Esophagus (tissue), 2 donors: ENCODE measurements at regions not wholly inside any gene's neighbourhood (a gene's known extent, or its start where the extent isn't known, plus 50 kb on each side); places are given as distances from the start of the nearest gene placed in this dataset.

Experiments
- H3K27ac ChIP-seq, 2 donors: one replicate each; pipeline ENCODE4 v1.5.1; 2013; ENCODE audit warnings: low read depth in 2 of 2, mild to moderate bottlenecking in 2 of 2, inconsistent platforms in 1 of 2, low read length in 1 of 2, moderate library complexity in 1 of 2
- H3K27me3 ChIP-seq, 2 donors: one replicate each; pipeline ENCODE4 v1.6.1; 2013; ENCODE audit warnings: low read length in 2 of 2, control low read depth in 1 of 2, mild to moderate bottlenecking in 1 of 2; ENCODE audit not compliant: insufficient read depth in 2 of 2, control insufficient read depth in 1 of 2
- H3K36me3 ChIP-seq, 2 donors: one replicate each; pipeline ENCODE4 v1.6.1; 2013; ENCODE audit warnings: low read length in 1 of 2; ENCODE audit not compliant: control insufficient read depth in 2 of 2, insufficient read depth in 2 of 2
- H3K4me1 ChIP-seq, 2 donors: one replicate each; pipeline ENCODE4 v1.6.1; 2013; ENCODE audit warnings: low read length in 1 of 2; ENCODE audit not compliant: control insufficient read depth in 2 of 2, insufficient read depth in 2 of 2
- H3K4me3 ChIP-seq, 2 donors: one replicate each; pipeline ENCODE4 v1.5.1; 2013; ENCODE audit warnings: low read length in 2 of 2, mild to moderate bottlenecking in 2 of 2, low read depth in 1 of 2, moderate library complexity in 1 of 2
- H3K9me3 ChIP-seq, 2 donors: one replicate each; pipeline ENCODE4 v1.6.1; 2013; ENCODE audit warnings: mild to moderate bottlenecking in 2 of 2, low read depth in 1 of 2, low read length in 1 of 2, moderate library complexity in 1 of 2; ENCODE audit not compliant: control insufficient read depth in 2 of 2, insufficient read depth in 1 of 2
- WGBS, 2 donors: extraction: QIAGEN DNeasy Blood & Tissue Kit; methylation state at CpG; one replicate each; pipeline ENCODE4 v1.1.7; 2013; 5-methylcytosine and 5-hydroxymethylcytosine counted together
- donor health status: healthy with polysubstance abuse.
- donor health status: Bipolar disorder and iron deficiency.

DNA sequence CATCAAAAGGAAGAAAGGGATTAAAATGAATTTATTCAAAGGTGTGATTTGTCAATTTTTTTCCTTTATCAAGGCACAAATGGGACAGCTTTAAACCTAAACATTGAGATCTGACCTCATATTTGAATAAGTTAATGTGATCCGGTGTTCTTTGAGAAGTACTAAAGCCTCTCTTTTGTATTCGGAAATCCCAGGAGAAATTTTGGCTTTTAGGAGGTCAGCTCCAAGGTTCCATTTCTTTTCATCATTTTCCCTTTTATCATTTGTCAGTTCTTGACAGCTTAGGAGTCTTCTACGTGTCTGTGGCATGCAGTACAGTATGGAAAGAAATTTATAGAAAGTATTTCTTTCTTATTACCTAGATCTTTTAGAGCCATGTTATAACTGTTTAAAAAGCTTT is 873.4 kb upstream of the CDH8 start:
- no peak overlapping the region for H3K4me3 ChIP-seq
- H3K9me3 ChIP-seq: no peaks in the 10 kb centered on the region
- no peaks in the 10 kb centered on the region for H3K27me3 ChIP-seq
- H3K27ac ChIP-seq: no peak overlapping the region
- 39 to 43% methylated on average over 3 of the region's 3 CpGs for WGBS, 2 donors
- H3K4me1 ChIP-seq: no peaks in the 10 kb centered on the region
- no peaks in the 10 kb centered on the region for H3K36me3 ChIP-seq

DNA sequence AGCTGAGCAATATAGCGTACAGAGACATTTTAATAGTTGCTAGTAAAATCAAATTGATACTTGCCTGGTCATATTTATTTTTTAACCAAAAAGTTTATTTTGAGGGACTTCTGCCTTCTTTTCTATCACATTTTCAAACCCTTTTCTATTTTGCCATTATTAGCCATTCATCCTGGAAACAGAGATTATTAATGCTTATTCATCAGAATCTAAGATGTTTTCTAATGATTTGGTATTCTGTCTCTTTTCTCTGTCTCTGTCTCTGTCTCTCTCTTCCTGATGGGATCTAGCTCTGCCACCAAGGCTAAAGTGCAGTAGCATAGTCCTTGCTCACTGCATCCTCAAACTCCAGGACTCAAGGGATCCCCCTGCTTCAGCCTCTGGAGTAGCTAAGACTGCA is 871.3 kb upstream of the CDH8 start:
- Histone ChIP-seq H3K27me3 (no peaks in the 10 kb centered on the region), H3K9me3 (no peaks in the 10 kb centered on the region), H3K4me3 (no peak overlapping the region), H3K27ac (no peak overlapping the region), H3K4me1 (no peaks in the 10 kb centered on the region), H3K36me3 (no peaks in the 10 kb centered on the region)
- WGBS, 2 donors: 94 to 95% methylated on average over 1 of the region's 1 CpG

DNA sequence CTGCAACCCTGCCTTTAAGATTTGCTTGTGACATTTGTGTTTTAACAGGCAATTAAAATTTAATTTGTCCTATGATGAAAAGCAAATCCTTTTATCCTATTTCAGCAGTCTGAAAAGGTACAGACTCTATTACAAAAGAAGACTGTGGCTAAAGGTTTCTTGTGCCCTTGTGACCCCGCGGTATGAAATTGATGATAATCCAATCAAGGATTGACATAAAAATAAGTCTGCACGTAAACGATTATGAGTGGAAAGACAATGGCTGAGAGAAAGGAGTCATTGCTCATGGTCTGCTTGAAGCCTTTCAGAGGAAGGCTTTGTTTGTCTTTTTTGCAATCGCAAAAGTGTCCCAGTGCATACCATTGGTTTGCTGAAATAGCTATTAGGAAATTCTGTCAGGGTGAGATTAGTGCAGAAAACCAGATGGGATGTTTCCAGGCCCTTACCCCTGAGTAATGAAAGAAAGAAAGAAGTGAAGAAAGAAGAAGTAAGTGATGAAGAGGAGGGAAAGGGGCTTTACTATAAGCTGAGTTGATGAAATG is 867.8 kb upstream of the CDH8 start:
- H3K36me3 ChIP-seq: no peaks in the 10 kb centered on the region
- H3K4me1 ChIP-seq: no peaks in the 10 kb centered on the region
- no peak overlapping the region for H3K27ac ChIP-seq
- no peak overlapping the region for H3K4me3 ChIP-seq
- no peaks in the 10 kb centered on the region for H3K9me3 ChIP-seq
- WGBS, 2 donors: 63 to 70% methylated on average over 5 of the region's 5 CpGs
- no peaks in the 10 kb centered on the region for H3K27me3 ChIP-seq

- no peak overlapping the region for H3K27ac ChIP-seq
- H3K4me3 ChIP-seq: no peak overlapping the region
- H3K36me3 ChIP-seq: no peaks in the 10 kb centered on the region
- H3K9me3 ChIP-seq: no peaks in the 10 kb centered on the region
- WGBS, 2 donors: 64 to 67% methylated on average over 1 of the region's 1 CpG
- H3K27me3 ChIP-seq: no peaks in the 10 kb centered on the region
- H3K4me1 ChIP-seq: no peaks in the 10 kb centered on the region
These were observed 863.5 kb upstream of the CDH8 start for GRCh38 chr16:62899737-62900136.

DNA sequence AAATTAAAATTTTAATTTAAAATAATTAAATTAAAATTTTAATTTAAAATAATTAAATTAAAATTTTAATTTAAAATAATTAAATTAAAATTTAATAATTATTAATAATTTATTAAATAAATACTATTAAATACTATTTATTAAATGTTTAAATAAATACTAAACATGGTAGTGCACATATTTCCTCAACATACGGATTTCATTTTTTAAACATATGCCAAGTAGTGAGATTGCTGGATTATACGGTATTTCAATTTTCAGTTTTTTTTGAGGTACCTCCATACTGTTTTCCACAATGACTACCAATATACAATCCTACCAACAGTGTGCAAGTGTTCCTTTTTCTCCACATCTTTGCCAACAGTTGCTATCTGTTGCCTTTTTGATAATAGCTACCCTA is 852.9 kb upstream of the CDH8 start:
- H3K4me1 ChIP-seq: no peaks in the 10 kb centered on the region
- H3K36me3 ChIP-seq: no peaks in the 10 kb centered on the region
- H3K4me3 ChIP-seq: no peak overlapping the region
- WGBS, 2 donors: 96 to 100% methylated on average over 2 of the region's 2 CpGs
- H3K27me3 ChIP-seq: no peaks in the 10 kb centered on the region
- H3K27ac ChIP-seq: no peak overlapping the region
- H3K9me3 ChIP-seq: peaks cover 0 to 3% of the 10 kb centered on the region in 2 donors

- Histone ChIP-seq H3K27ac (no peak overlapping the region), H3K4me3 (no peak overlapping the region), H3K9me3 (no peaks in the 10 kb centered on the region), H3K27me3 (no peaks in the 10 kb centered on the region), H3K36me3 (no peaks in the 10 kb centered on the region), H3K4me1 (no peaks in the 10 kb centered on the region)
- WGBS, 2 donors: 61 to 65% methylated on average over 5 of the region's 5 CpGs
These were observed 847.3 kb upstream of the CDH8 start for GRCh38 chr16:62883509-62883908.

GRCh38 chr16:62882552-62883221 is 846.4 kb upstream of the CDH8 start:
- Histone ChIP-seq H3K4me3 (no peak overlapping the region), H3K27me3 (no peaks in the 10 kb centered on the region), H3K36me3 (no peaks in the 10 kb centered on the region), H3K9me3 (no peaks in the 10 kb centered on the region), H3K4me1 (no peaks in the 10 kb centered on the region), H3K27ac (no peak overlapping the region)
- 77 to 83% methylated on average over 5 of the region's 5 CpGs for WGBS, 2 donors

- H3K4me1 ChIP-seq: no peaks in the 10 kb centered on the region
- no peak overlapping the region for H3K27ac ChIP-seq
- WGBS, 2 donors: 75 to 82% methylated on average over 1 of the region's 1 CpG
- no peaks in the 10 kb centered on the region for H3K36me3 ChIP-seq
- no peak overlapping the region for H3K4me3 ChIP-seq
- H3K9me3 ChIP-seq: no peaks in the 10 kb centered on the region
- H3K27me3 ChIP-seq: no peaks in the 10 kb centered on the region
These were observed 839.9 kb upstream of the CDH8 start for GRCh38 chr16:62876133-62876532.

- no peaks in the 10 kb centered on the region for H3K4me1 ChIP-seq
- H3K4me3 ChIP-seq: no peak overlapping the region
- H3K27me3 ChIP-seq: no peaks in the 10 kb centered on the region
- H3K36me3 ChIP-seq: no peaks in the 10 kb centered on the region
- WGBS, 2 donors: 79 to 90% methylated on average over 1 of the region's 1 CpG
- no peaks in the 10 kb centered on the region for H3K9me3 ChIP-seq
- no peak overlapping the region for H3K27ac ChIP-seq
These were observed 836.1 kb upstream of the CDH8 start for GRCh38 chr16:62872339-62872738.

GRCh38 chr16:62870554-62870953 is 834.3 kb upstream of the CDH8 start:
- Histone ChIP-seq H3K9me3 (no peaks in the 10 kb centered on the region), H3K4me3 (no peak overlapping the region), H3K27me3 (no peaks in the 10 kb centered on the region), H3K36me3 (no peaks in the 10 kb centered on the region), H3K4me1 (no peaks in the 10 kb centered on the region), H3K27ac (no peak overlapping the region)
